HG02571 (cell line): ENCODE measurements at regions not wholly inside any gene's neighbourhood (a gene's known extent, or its start where the extent isn't known, plus 50 kb on each side); places are given as distances from the start of the nearest gene placed in this dataset.

Experiments
- ATAC-seq: cut with Tn5 transposase; IDR thresholded peaks from one replicate; pipeline ENCODE4 v1.9.1; 2021; ENCODE audit warnings: mild to moderate bottlenecking, moderate library complexity; ENCODE audit not compliant: unreplicated experiment

GRCh38 chr3:159936541-159936940 lies 52.1 kb upstream of the IL12A start:
- no peak for ATAC-seq

GRCh38 chr3:159937561-159938166 lies 51.0 kb upstream of the IL12A start:
- no peak for ATAC-seq

GRCh38 chr3:159938714-159939113 lies 49.9 kb upstream of the IL12A start:
- no peak for ATAC-seq
